ENCODE measurements at regions not wholly inside any gene's neighbourhood (a gene's known extent, or its start where the extent isn't known, plus 50 kb on each side); places are given as distances from the start of the nearest gene placed in this dataset.
"Not testable (repeated sequence)": the region's sequence is repeated elsewhere in the genome, so short reads cannot be mapped to it uniquely, and the experiment has no call there.

- CTCF ChIA-PET; dilution Hi-C loops (cut with HindIII; ENCODE audit: low sequenced_read_pairs, unreplicated experiment); H4K5ac ChIP-seq (ENCODE audit: low read depth, low read length): not testable (repeated sequence)
These were observed 96.6 kb downstream of the TLR5 start for GRCh38 chr1:223046463-223046862.

More at GRCh38 chr1:223046463-223046862, 96.6 kb downstream of the TLR5 start:
- H3K79me1 ChIP-seq (ENCODE audit: low read depth in 1 of 2, low read length in 2 of 2); H2BK5ac ChIP-seq (ENCODE audit: low read depth, low read length, poor library complexity, severe bottlenecking); H3K36me3 ChIP-seq (ENCODE audit: control insufficient read depth, insufficient read depth, low read length); intact Hi-C loops (cut with micrococcal nuclease); H3K9me3 ChIP-seq (ENCODE audit: control insufficient read depth, insufficient read depth, low read length); H2BK15ac ChIP-seq (ENCODE audit: low read depth, low read length); H4K8ac ChIP-seq (ENCODE audit: low read depth in 2 of 2, low read length in 2 of 2); H3K4ac ChIP-seq (ENCODE audit: low read depth, low read length); H3K4me3 ChIP-seq (ENCODE audit: insufficient read depth, low read depth, low read length); BruUV-seq (replicated peaks); H2AK9ac ChIP-seq (replicated peaks; ENCODE audit: low read depth, low read length, poor library complexity); H3K4me2 ChIP-seq (ENCODE audit: low read depth, low read length); H4K91ac ChIP-seq (ENCODE audit: insufficient read depth, low read depth, low read length); H2BK20ac ChIP-seq (ENCODE audit: low read depth, low read length); H3K4me1 ChIP-seq (ENCODE audit: control insufficient read depth, insufficient read depth, low read length); H3K27ac ChIP-seq (ENCODE audit: insufficient read depth, low read length); H4K20me1 ChIP-seq (ENCODE audit: insufficient read depth, low read length); H3K9ac ChIP-seq (ENCODE audit: low read depth, low read length); in situ Hi-C loops (cut with MboI; ENCODE audit: low sequenced_read_pairs); DNase-seq; H2AFZ ChIP-seq (replicated peaks; ENCODE audit: low read length, poor library complexity); H2AK5ac ChIP-seq (ENCODE audit: low read depth, low read length); H3K18ac ChIP-seq (ENCODE audit: low read depth, low read length); POLR2A ChIA-PET (ENCODE audit: unreplicated experiment); H3K9me1 ChIP-seq (ENCODE audit: insufficient read depth, low read length); H3K23ac ChIP-seq (ENCODE audit: low read depth, low read length); H3K56ac ChIP-seq (ENCODE audit: extremely low read depth, insufficient read depth, low read length); H2BK120ac ChIP-seq (ENCODE audit: low read depth, low read length); H3K27me3 ChIP-seq (ENCODE audit: control insufficient read depth, insufficient read depth, low read length); H3K14ac ChIP-seq (replicated peaks; ENCODE audit: low read depth, low read length); ATAC-seq (ENCODE audit: low read depth): not testable (repeated sequence)
- 83% methylated on average over 1 of the region's 8 CpGs; no CpG with 5 or more reads in 1 of the 2 experiments for WGBS, 2 experiments (ENCODE audit: extremely low coverage in 2 of 2, insufficient read length in 1 of 2)
